ENCODE measurements at regions not wholly inside any gene's neighbourhood (a gene's known extent, or its start where the extent isn't known, plus 50 kb on each side); places are given as distances from the start of the nearest gene placed in this dataset.

DNA sequence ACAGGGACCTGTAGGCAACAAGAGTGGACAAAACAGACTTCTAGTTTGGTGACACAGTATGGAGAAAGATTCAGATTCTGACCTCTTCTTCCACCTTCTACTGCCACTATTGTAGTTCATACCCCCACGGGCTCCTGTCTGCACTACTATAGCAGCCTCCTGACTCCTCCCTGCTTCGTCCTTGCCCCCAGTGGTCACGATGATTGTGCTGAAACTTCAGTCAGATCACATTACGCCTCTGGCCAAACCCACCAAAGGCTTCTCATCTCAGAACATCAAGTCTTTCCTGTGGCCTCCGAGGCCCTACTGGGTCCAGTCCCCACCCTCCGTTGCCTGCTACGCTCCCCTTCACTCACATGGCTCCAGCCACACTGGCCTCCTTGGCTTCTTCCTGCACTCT, 147.6 kb downstream of the CYP26B1 start:
- Histone ChIP-seq H2AFZ (ENCODE audit: insufficient read depth, low read length, poor library complexity) (no peak overlapping the region), H3K36me3 (ENCODE audit: control insufficient read depth in 1 of 2, insufficient read depth in 2 of 2, low read length in 2 of 2) (no peaks in the 10 kb centered on the region), H3K79me2 (ENCODE audit: control insufficient read depth, insufficient read depth, low read length, poor library complexity) (no peaks in the 10 kb centered on the region), H2BK120ac (ENCODE audit: insufficient read depth, low read length, poor library complexity) (no peak overlapping the region), H3K4ac (ENCODE audit: low read depth, low read length) (no peak overlapping the region), H3K9me3 (ENCODE audit: insufficient read depth, low read depth, low read length) (no peaks in the 10 kb centered on the region), H3K18ac (ENCODE audit: low read length) (no peak overlapping the region), H3K79me1 (ENCODE audit: low read length) (no peaks in the 10 kb centered on the region), H4K91ac (ENCODE audit: low read depth, low read length) (peak overlapping the region; percentile 5), H3K23ac (ENCODE audit: low read length) (no peak overlapping the region), H4K12ac (ENCODE audit: low read depth, low read length) (no peak overlapping the region), H3K9ac (ENCODE audit: low read length) (no peak overlapping the region), H2BK12ac (ENCODE audit: low read length) (peak overlapping the region; percentile 79), H2AK5ac (ENCODE audit: low read length) (no peak overlapping the region), H3K4me2 (ENCODE audit: low read length) (no peak overlapping the region), H3K27me3 (ENCODE audit: insufficient read depth, low read length) (no peaks in the 10 kb centered on the region), H3K4me3 (ENCODE audit: low read depth, low read length) (no peak overlapping the region), H2BK5ac (ENCODE audit: low read depth, low read length, poor library complexity) (no peak overlapping the region), H4K8ac (ENCODE audit: low read depth, low read length) (peak overlapping the region; percentile 6), H3K4me1 (ENCODE audit: control insufficient read depth in 1 of 2, insufficient read depth in 2 of 2, low read length in 2 of 2) (peaks cover 9 to 17% of the 10 kb centered on the region in 2 experiments), H3K14ac (ENCODE audit: low read length) (no peak overlapping the region), H3K27ac (ENCODE audit: low read depth, low read length) (no peak overlapping the region)
- no CpG with 5 or more reads among the region's 7 CpGs for WGBS (ENCODE audit: extremely low coverage, insufficient coverage, insufficient read length)
- no peak for DNase-seq

DNA sequence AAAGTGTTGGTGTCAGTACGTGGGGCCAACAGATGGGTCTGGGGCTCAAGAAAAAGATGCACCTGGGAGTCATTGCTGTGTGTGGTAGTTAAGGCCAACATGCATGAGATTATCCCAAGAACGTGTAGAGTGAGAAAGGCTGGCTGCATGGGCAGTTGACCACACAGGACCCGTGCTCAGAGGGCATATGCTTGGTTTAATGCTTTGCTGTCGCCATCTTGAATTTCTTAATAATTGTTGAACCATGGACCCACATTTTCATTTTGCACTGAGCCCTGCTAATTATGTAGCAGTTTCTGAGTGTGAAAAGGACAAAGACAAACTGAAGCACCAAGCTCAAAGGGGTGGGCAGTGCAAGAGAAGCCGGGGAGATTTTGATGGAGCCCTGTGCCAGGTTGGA, 148.1 kb downstream of the CYP26B1 start:
- Histone ChIP-seq H3K79me1 (ENCODE audit: low read length) (no peaks in the 10 kb centered on the region), H3K18ac (ENCODE audit: low read length) (no peak overlapping the region), H4K91ac (ENCODE audit: low read depth, low read length) (no peak overlapping the region), H2AK5ac (ENCODE audit: low read length) (no peak overlapping the region), H2AFZ (ENCODE audit: insufficient read depth, low read length, poor library complexity) (no peak overlapping the region), H4K12ac (ENCODE audit: low read depth, low read length) (no peak overlapping the region), H3K4ac (ENCODE audit: low read depth, low read length) (no peak overlapping the region), H3K23ac (ENCODE audit: low read length) (no peak overlapping the region), H3K9me3 (ENCODE audit: insufficient read depth, low read depth, low read length) (no peaks in the 10 kb centered on the region), H3K27me3 (ENCODE audit: insufficient read depth, low read length) (no peaks in the 10 kb centered on the region), H2BK120ac (ENCODE audit: insufficient read depth, low read length, poor library complexity) (no peak overlapping the region), H3K36me3 (ENCODE audit: control insufficient read depth in 1 of 2, insufficient read depth in 2 of 2, low read length in 2 of 2) (no peaks in the 10 kb centered on the region), H4K8ac (ENCODE audit: low read depth, low read length) (no peak overlapping the region), H3K27ac (ENCODE audit: low read depth, low read length) (no peak overlapping the region), H3K4me2 (ENCODE audit: low read length) (no peak overlapping the region), H3K14ac (ENCODE audit: low read length) (no peak overlapping the region), H3K4me3 (ENCODE audit: low read depth, low read length) (no peak overlapping the region), H3K9ac (ENCODE audit: low read length) (no peak overlapping the region), H3K79me2 (ENCODE audit: control insufficient read depth, insufficient read depth, low read length, poor library complexity) (no peaks in the 10 kb centered on the region), H2BK12ac (ENCODE audit: low read length) (no peak overlapping the region), H3K4me1 (ENCODE audit: control insufficient read depth in 1 of 2, insufficient read depth in 2 of 2, low read length in 2 of 2) (peaks cover 9 to 17% of the 10 kb centered on the region in 2 experiments), H2BK5ac (ENCODE audit: low read depth, low read length, poor library complexity) (no peak overlapping the region)
- WGBS (ENCODE audit: extremely low coverage, insufficient coverage, insufficient read length): no CpG with 5 or more reads among the region's 5 CpGs
- DNase-seq: no peak

DNA sequence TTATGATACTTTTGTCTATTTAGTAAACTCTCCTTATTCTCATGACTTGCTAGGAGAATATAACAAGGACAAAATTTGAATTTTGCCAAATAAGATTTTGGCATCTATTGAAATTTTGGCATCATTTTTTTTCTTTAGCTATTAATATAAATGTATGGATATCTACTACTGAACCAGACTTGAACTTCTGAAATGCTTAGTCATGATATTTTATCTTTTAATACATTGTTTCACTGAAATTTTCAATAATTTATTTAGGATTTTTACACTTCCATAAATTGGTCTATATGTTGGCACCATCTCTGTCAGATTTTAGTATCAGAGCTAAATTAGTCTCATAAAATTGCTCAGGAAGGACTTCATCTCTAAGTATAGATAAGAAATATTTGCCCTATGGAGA, 149.8 kb downstream of the CYP26B1 start:
- no peak overlapping the region for H2AFZ ChIP-seq (ENCODE audit: insufficient read depth, low read length, poor library complexity)
- H3K4me1 ChIP-seq (ENCODE audit: control insufficient read depth in 1 of 2, insufficient read depth in 2 of 2, low read length in 2 of 2): peaks cover 9 to 17% of the 10 kb centered on the region in 2 experiments
- H3K79me1 ChIP-seq (ENCODE audit: low read length): no peaks in the 10 kb centered on the region
- no peak overlapping the region for H4K12ac ChIP-seq (ENCODE audit: low read depth, low read length)
- no peak overlapping the region for H3K4ac ChIP-seq (ENCODE audit: low read depth, low read length)
- H2BK120ac ChIP-seq (ENCODE audit: insufficient read depth, low read length, poor library complexity): no peak overlapping the region
- H3K23ac ChIP-seq (ENCODE audit: low read length): no peak overlapping the region
- H2BK5ac ChIP-seq (ENCODE audit: low read depth, low read length, poor library complexity): no peak overlapping the region
- no peak overlapping the region for H2BK12ac ChIP-seq (ENCODE audit: low read length)
- DNase-seq: no peak
- no peaks in the 10 kb centered on the region for H3K9me3 ChIP-seq (ENCODE audit: insufficient read depth, low read depth, low read length)
- H3K18ac ChIP-seq (ENCODE audit: low read length): no peak overlapping the region
- H3K9ac ChIP-seq (ENCODE audit: low read length): no peak overlapping the region
- no peaks in the 10 kb centered on the region for H3K79me2 ChIP-seq (ENCODE audit: control insufficient read depth, insufficient read depth, low read length, poor library complexity)
- no peak overlapping the region for H3K4me2 ChIP-seq (ENCODE audit: low read length)
- no peak overlapping the region for H3K27ac ChIP-seq (ENCODE audit: low read depth, low read length)
- H4K8ac ChIP-seq (ENCODE audit: low read depth, low read length): no peak overlapping the region
- no peak overlapping the region for H3K4me3 ChIP-seq (ENCODE audit: low read depth, low read length)
- no peaks in the 10 kb centered on the region for H3K27me3 ChIP-seq (ENCODE audit: insufficient read depth, low read length)
- H3K14ac ChIP-seq (ENCODE audit: low read length): no peak overlapping the region
- no peaks in the 10 kb centered on the region for H3K36me3 ChIP-seq (ENCODE audit: control insufficient read depth in 1 of 2, insufficient read depth in 2 of 2, low read length in 2 of 2)
- H2AK5ac ChIP-seq (ENCODE audit: low read length): no peak overlapping the region
- no peak overlapping the region for H4K91ac ChIP-seq (ENCODE audit: low read depth, low read length)

DNA sequence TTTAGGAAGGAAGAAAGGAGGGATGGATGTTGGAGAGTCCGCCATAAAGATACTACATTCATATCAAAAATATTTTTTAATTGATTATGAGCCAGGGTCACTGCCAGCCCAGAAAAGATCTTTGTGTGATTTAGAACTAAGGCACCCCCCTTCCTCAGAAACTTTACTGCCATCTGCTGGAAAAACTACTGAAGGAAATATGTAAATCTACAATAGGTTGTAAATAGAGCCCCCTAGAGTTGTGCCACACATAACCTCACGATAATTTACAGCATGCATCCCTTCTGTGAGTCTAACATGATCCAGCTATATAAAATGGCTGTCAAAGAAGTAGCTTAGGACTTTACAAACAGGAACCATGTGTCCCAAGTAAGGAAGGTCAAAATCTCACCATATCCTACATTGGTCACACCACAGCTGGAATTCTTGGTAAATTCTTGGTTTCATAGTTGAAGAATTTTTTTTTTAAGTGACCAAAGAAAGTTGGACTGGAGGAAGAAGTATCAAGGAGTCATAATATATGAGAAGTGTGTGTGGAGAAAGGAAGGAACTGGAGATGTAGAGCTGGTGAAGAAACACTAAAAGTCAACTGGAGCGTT, 152.5 kb downstream of the CYP26B1 start:
- H4K12ac ChIP-seq (ENCODE audit: low read depth, low read length): no peak overlapping the region
- no peak overlapping the region for H3K4me3 ChIP-seq (ENCODE audit: low read depth, low read length)
- no peaks in the 10 kb centered on the region for H3K79me2 ChIP-seq (ENCODE audit: control insufficient read depth, insufficient read depth, low read length, poor library complexity)
- peak in 1 of 2 donors; percentile 47 for DNase-seq
- no peak overlapping the region for H3K18ac ChIP-seq (ENCODE audit: low read length)
- no peak overlapping the region for H3K14ac ChIP-seq (ENCODE audit: low read length)
- no peak overlapping the region for H3K27ac ChIP-seq (ENCODE audit: low read depth, low read length)
- no peak overlapping the region for H4K8ac ChIP-seq (ENCODE audit: low read depth, low read length)
- no CpG with 5 or more reads among the region's 3 CpGs for WGBS (ENCODE audit: extremely low coverage, insufficient coverage, insufficient read length)
- H3K27me3 ChIP-seq (ENCODE audit: insufficient read depth, low read length): no peaks in the 10 kb centered on the region
- H3K79me1 ChIP-seq (ENCODE audit: low read length): no peaks in the 10 kb centered on the region
- H3K9me3 ChIP-seq (ENCODE audit: insufficient read depth, low read depth, low read length): no peaks in the 10 kb centered on the region
- H2AK5ac ChIP-seq (ENCODE audit: low read length): no peak overlapping the region
- H2BK5ac ChIP-seq (ENCODE audit: low read depth, low read length, poor library complexity): no peak overlapping the region
- no peak overlapping the region for H3K4ac ChIP-seq (ENCODE audit: low read depth, low read length)
- no peak overlapping the region for H4K91ac ChIP-seq (ENCODE audit: low read depth, low read length)
- H3K4me2 ChIP-seq (ENCODE audit: low read length): no peak overlapping the region
- H3K4me1 ChIP-seq (ENCODE audit: control insufficient read depth in 1 of 2, insufficient read depth in 2 of 2, low read length in 2 of 2): peaks cover 1 to 4% of the 10 kb centered on the region in 2 experiments
- H2AFZ ChIP-seq (ENCODE audit: insufficient read depth, low read length, poor library complexity): no peak overlapping the region
- H3K36me3 ChIP-seq (ENCODE audit: control insufficient read depth in 1 of 2, insufficient read depth in 2 of 2, low read length in 2 of 2): no peaks in the 10 kb centered on the region
- no peak overlapping the region for H3K23ac ChIP-seq (ENCODE audit: low read length)
- H3K9ac ChIP-seq (ENCODE audit: low read length): no peak overlapping the region
- no peak overlapping the region for H2BK120ac ChIP-seq (ENCODE audit: insufficient read depth, low read length, poor library complexity)
- no peak overlapping the region for H2BK12ac ChIP-seq (ENCODE audit: low read length)
